GM12891 (cell line): ENCODE measurements at regions not wholly inside any gene's neighbourhood (a gene's known extent, or its start where the extent isn't known, plus 50 kb on each side); places are given as distances from the start of the nearest gene placed in this dataset.

Experiments used
- PAX5 ChIP-seq: IDR thresholded peaks from 2 replicates; pipeline ENCODE4 v1.6.1; 2011; ENCODE audit warnings: low read length, moderate library complexity, mild to moderate bottlenecking; ENCODE audit not compliant: insufficient read depth, severe bottlenecking
- POLR2A ChIP-seq: IDR thresholded peaks from 2 replicates; pipeline ENCODE4 v1.6.1; 2011; ENCODE audit warnings: low read depth, low read length, control low read depth
- POLR2AphosphoS5 ChIP-seq: IDR thresholded peaks from 2 replicates; pipeline ENCODE4 v1.6.1; 2011; ENCODE audit warnings: low read depth, low read length, control low read depth
- TAF1 ChIP-seq: IDR thresholded peaks from 2 replicates; pipeline ENCODE4 v1.6.1; 2011; ENCODE audit warnings: low read depth, low read length, control low read depth

- TF ChIP-seq POLR2A (no peak), TAF1 (no peak), POLR2AphosphoS5 (no peak), PAX5 (no peak)
These were observed 886.2 kb downstream of the TYW1 start for GRCh38 chr7:67882843-67883242.
